GM18870 (cell line): ENCODE measurements at regions not wholly inside any gene's neighbourhood (a gene's known extent, or its start where the extent isn't known, plus 50 kb on each side); places are given as distances from the start of the nearest gene placed in this dataset.
A peak's percentile ranks its signal among the peaks of the same experiment; 100 is the strongest.

Experiments used
- ATAC-seq: cut with Tn5 transposase; IDR thresholded peaks from one replicate; pipeline ENCODE4 v1.9.1; 2021; ENCODE audit warnings: moderate library complexity; ENCODE audit not compliant: unreplicated experiment

DNA sequence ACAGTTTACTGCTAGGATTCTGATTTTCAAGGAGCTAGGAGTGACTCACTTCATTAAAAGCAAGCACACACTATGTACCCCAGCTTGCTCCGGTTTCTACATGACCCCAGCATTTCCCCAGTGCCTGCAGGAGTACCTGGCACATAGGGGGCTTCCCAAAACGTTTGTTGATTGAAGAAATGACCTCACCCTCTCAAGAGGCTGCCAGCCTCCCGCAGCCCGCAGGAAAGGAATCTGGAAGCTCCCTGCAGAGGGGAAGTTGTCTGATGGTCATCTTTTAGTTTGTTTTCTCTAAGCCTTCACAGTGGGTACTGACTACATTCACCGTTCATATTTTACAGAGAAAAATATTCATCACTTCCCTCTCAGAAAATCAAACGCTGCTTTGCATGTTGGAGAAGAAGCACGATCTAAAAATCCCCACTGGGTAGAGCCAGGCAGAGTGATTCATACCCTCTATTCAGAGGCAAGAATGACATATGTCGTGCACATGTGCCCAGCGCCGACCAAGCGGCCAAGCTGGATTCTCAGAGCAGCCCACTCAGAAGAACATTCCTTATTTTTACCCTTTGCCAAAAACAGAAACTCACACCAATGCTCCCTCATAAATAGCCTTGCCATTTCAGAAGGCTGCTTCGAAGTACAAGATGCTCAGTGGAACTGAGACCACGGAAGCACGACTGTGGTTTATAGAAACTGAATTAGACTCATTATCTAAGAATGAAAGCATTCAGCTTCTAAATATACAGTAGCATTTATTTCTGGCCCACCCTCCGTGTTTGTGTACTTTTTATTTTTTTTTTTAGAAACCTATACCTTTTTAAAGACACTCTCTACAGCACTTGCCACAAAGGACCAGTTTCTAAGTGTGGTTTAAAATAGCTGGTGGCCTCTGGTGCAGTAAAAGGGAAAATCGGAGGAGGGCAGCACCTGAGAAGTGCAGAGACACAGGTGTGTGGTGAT, 143.2 kb downstream of the MIS18A start:
- peak; percentile 51 for ATAC-seq

DNA sequence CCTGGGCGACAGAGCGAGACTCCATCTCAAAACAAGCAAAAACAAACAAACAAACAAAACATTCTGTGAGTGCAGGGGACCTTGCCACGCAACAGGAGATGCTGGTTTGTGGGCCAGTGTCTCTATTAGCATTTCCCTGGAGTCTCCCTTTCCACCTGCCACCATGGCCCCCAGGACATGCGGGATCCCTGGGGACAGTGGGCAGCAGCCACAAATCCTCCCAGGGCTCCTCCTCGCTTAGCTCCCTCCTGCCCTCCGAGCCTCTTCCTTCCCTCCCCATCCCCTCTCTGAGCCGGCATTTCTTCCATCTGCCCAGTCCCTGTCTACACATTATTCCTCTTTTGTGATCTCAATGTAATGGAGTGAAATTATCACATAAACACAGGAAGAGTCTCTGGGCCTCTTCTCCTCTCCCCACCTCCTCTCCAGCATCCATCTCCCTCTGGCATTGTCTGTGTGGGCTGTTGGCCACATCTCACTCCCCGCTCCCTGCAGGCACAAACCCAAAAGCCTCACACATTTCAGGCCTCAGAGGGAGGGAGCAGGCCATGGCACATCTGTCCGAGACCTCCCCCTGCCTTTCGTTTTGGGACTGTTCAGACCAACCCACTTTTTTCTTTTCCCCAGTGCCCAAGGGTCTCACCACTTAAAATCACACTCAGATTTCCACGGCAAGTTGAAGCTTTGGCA, 144.3 kb downstream of the MIS18A start:
- ATAC-seq, result no peak

DNA sequence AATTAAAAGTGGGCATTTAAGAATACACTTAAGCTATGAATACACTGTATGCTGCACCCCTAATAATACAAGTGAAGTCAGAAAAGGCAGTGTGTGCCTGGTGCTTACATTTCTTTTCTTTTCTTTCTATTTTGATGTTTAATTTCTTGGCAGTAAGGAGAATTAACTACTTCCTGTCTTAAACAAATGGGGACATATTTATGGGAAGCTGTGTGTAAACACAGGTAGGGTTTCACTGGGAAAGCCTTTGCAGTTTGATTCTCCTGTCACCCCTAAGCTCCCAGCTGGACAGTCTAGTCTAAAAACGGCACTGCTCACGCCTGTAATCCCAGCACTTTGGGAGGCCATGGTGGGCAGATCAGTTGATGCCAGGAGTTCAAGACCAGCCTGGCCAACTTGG, 146.0 kb downstream of the MIS18A start:
- ATAC-seq, result no peak

DNA sequence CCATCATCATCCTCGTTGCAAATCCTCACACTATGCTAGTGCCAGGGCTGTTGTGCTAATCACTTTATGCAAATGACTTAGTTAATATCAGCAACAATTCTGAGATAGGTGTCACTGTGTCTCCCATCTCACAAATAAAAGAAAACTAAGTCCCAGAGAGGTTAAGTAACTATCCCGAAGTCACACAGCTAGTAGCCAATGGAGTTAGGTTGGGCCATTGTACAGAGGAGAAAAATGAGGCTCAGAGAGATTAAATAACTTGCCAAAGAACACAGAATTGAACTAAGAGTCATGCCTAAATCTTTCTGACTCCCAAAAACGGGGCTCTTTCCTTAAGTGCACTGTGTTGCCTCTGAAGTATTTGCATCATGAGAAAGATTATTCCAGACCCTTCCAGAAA, 146.4 kb downstream of the MIS18A start:
- ATAC-seq, result no peak

DNA sequence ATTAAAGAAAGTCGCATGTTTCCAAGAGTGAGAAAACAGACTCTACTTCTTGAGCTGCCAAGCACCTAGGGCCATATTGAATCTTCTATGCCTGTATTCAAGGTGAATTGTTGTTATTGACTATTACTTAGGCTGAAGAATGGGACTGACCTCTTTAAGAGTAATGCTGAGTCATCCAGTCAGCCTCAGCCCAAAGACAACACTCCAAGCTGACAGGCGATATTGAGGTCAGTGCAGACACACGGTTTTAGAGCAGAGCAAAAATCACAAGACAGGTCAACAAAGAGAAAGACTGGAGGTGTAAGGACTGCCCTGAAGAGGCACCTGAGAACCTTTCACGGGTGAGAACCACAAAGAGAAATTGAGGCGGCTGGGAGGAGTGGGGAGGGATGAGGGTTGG, 146.9 kb downstream of the MIS18A start:
- ATAC-seq, result no peak

DNA sequence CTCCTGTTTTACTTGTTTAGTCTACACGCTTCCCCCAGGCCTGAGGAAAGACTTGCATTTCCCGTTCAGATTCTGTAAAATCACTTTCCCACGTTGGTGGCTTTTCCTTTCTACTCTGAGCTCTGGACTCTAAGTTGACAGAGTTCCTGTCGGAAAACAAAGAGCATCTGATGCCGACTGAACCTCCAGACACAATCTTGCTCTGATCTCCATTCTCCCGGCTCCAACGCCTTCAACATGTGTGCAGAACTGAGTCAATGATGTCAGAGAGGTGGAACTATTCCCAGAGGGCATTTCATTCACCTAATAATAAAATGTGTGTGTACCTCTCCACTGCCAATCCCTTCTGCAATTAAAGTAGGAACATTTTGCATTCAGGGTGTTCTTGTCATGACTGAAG, 147.7 kb downstream of the MIS18A start:
- no peak for ATAC-seq

DNA sequence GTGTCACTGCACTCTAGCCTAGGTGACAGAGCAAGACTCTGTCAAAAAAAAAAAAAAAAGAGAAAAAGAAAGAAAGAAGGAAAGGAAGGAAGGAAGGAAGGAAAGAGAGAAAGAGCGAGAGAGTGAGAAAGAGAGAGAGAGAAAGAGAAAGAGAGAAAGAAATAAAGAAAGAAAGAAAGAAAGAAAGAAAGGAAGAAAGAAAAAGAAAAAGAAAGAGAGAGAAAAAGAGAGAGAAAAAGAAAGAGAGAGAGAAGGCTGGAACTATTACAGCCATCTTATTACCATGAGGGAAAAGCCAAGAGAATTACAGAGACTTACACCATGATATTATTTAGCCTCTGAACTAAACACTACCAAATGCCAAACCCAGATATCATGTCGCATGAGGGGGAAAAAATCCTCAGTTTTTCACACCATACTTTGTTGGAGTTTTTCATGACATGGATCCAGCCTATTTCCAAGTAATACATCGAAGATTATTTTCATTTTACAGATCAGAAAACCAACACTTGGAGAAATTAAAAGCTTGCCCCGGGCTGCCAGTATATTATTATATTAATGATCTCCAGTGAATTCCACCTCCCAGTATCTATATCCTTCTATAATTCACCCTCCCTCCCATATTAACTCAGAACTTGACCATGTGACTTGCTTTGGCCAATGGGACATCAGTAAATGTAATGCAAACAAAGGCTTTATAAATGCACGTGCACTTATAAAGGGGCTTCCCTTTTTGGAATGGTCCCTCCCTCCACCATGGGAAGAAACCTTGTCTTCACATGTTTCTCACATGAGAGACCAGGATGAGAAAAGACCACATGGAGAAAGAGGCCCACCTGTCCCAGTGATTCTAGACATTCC, 148.6 kb downstream of the MIS18A start:
- ATAC-seq, result no peak

DNA sequence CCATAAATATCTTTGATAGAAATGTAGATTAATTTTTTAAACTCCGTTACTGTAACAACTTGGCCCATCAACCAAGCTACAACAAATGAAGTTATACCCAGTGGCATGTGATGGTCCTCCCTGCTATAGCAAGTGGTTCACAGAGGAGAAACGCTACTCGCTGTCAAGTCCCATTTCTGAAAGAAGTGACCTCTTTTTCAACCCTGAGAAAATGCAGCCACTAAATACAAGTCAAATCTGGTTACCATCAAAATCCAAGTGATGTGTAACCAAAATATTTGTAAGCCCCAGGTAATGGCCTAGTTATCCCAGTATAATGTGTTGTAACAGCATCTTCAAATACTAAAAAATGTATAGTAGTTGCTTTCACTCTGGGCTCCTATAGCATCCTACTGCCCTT, 151.8 kb downstream of the MIS18A start:
- ATAC-seq, result no peak

DNA sequence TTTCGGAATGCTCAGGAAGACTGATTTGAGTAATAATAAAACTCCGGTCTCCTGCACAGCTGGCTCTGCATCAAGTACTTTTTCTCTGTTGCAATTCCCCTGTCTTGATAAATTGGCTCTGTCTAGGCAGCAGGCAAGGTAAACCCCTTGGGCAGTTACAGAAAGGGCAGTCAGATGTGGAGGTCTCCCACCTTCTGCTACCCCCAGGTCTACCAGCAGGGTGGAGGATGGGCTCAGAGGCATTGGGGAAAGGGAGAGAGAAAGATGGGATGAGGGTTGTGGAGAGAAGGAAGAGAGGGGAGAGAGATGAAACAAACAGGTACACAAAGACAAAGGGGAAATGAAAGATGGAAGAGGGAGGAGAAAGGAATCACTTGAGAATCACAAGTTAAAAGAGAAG, 156.8 kb downstream of the MIS18A start:
- ATAC-seq, result no peak

DNA sequence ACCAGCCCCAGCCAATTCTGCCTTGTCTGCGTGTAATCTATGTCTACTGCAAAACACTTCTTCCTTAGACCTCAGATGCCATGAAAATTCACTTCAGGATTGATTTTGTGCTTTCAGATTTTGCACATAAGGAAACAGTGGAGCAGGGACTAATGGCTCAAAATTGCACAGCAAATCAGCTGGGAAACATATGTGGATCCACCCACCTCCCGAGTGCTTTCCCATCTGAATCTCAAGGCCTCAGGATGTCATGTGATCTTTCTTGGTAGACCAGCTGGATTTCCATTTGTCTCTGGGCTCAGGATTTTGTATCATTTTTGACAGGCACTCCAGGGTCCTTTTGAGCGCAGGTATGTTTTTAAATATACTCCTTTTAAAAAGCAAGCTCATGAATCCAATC, 158.6 kb downstream of the MIS18A start:
- ATAC-seq, result no peak

DNA sequence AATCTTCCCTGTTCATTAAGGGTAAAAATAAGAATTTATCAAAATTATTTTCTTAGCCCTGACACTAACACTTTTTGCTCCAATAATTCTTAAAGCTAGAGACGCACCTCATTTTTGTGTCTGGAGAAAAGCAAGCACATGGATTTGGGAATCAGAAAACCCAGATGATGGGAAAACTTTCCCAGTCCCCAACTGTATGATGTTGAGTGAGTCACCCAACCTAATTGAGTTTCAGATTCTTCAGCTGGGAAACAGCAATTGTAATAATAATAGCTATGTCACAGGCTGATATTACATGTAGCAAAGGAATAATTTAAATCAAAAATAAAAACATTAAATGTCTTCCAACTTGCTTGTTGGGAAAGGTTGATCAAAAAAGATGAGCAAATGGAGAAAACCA, 159.0 kb downstream of the MIS18A start:
- ATAC-seq, result no peak

DNA sequence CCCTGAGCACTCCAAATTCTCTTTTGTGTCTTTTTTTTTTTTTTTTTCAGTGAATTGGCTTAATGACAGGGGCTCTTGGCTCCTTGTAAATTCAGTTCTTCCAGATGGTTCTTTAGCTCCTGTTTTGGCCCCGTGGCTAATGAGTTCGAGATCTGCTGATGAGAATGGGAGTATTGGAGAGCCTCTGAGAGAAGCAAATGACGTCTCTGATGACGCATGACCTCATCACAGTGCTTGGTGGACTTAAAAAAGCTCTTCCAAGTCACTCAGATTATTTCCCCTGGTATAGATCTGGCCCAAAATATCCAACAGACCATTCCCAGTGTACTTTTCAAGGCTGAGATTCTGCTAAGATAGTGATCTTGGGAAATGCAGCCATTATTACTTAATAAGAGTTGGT, 159.5 kb downstream of the MIS18A start:
- no peak for ATAC-seq

DNA sequence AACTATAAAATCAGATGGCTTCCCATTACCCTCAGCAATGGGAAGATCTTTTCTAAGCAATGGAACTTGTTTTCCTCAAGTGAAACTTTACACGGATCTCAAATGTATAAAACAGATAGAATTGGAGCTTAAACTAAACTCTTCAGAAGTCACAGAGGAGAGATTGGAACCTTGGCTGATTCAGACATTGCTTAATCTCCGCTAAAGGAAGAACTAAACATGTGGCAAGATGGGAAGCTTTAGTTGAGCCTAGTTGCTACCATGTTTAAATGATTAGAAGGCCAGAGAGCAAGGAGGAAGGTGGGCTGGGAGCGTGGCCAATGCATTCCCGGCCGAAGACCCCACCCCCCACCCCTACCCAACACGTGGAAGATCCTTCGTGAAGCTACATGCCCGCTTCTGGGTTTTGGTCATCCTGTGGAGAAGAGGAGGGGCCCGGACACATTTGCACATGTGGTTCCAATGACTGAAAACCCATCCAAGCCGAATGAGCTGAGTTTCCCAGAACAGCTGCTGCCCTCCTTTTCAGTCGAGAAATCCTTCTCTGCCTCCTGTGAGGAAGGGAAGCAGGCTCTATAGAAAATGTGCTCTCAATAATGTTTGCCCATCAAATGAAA, 164.3 kb downstream of the MIS18A start:
- no peak for ATAC-seq

DNA sequence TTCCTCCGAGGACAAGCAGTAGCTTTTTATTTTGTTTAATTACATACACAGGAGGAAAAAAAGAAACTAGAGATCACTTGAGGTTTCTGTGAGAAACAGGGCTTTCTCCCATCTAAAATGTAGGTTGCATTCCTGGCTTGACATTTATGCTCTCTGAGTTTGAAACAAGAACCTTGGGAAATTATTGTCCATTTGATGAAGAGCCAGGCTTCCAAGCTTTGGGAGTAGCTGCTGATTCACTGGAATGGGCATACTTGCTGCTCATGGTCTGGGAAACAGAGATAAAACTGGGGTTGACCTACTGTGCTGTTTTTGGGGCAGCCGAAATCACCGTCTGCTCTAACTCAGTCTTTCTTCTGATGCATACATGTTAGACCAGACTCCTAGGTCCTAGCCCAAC, 165.4 kb downstream of the MIS18A start:
- ATAC-seq, result no peak

DNA sequence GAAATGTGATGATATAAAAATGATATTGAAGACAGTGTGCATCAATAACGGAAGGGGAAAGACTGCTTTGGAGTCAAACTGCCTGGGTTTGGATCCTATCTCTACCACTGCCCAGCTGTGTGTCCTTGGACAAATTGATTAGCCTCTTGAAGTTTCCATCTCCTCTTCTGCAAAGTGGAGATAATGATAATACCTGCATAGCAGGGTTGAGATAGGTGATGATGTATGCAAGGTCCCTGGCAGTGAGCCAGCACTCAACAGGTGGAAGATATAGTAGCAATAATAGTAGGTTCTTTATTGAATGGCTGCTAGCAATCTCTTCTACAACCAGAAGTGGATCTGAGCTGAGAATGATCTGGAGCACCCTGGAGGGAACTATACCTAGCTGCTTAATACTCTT, 166.7 kb downstream of the MIS18A start:
- ATAC-seq, result no peak

DNA sequence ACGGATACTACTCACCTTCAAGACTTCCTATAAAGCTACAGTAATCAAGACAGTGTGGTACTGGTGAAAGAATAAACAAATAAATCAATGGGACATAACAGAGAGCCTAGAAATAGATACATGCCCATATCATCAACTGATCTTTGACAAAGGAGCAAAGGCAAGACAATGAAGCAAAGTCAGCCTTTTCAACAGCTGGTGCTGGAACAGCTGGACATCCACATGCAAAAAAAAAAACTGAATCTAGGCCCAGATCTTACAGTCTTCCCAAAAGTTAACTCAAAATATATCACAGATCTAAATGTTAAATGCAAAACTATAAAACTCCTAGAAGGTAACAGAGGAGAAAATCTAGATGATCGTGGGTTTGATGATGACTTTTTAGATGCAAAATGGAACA, 170.3 kb downstream of the MIS18A start:
- no peak for ATAC-seq

DNA sequence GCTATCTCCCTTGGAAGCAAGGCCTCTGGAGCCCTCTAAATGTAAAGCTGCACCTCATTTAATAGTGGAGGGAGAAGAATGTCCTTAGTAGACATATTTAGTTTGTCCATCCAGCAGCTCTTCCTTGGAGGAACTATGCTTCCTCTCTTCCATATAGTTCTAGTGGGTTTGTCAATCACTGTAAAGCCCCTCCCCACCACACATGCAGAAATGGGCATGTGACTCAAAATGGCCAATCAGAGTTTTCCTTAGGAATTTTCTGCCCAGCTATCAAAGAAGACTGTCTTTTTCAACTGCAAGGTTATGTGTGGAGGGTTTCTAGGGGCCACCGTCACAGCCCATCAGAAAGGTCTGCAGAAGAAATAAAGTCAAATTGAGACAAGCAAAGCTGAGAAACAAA, 175.5 kb downstream of the MIS18A start:
- no peak for ATAC-seq

DNA sequence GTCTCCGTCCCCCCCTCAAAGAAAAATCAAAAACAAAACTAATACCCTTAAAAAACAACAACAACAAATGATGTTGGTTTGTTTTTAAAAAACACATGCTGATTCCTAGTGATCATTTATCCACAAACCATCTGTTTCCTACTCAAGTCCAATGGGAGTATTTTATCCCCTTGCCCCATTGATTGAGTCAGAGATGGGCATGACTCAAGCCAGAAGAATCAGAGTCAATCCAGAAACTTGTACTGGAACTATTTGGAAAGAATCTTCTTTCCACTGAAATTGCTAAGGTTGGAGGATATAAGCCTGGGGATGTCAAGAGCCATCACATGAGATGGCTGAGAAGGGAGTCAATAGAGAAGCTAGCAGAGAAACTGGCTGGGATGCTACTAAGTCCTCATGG, 176.4 kb downstream of the MIS18A start:
- ATAC-seq, result no peak

DNA sequence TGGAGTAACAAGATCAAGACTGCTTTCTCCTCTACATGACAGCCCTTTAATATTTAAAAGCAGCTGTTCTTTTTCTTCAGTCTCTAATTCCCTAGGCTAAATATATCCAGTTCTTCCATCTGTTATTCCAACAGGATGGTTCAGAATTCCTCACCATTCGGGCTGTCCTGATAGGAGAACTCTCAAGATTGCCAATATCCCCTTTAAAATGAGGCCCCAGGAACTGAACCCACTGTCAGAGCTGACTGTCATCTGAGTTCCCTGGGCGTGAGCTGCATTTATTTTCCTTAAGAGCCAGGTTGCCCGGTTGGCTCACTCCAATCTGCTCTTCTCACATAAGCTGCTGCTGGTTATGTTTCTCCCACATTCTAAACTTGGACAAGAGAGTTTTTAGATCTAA, 177.6 kb downstream of the MIS18A start:
- ATAC-seq, result no peak

DNA sequence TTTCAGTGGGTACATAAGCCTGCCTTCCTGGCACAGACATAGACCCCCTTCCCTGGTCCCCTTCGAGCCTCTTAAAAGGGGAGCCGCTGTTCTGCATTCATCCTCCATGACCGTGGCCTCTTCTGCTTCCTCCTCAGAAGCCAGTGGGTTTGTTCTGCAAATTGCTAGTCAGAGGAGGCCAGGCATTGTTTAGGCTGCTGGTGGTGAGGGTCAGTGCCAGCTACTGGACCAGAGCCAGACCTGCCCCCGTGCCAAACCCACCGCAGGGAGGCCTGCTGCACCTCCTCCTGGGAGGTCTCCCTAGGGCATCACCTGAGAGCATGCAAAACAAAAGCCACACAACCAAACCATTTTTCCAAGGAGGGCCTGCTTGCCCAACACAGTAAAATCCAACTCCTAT, 178.4 kb downstream of the MIS18A start:
- no peak for ATAC-seq

DNA sequence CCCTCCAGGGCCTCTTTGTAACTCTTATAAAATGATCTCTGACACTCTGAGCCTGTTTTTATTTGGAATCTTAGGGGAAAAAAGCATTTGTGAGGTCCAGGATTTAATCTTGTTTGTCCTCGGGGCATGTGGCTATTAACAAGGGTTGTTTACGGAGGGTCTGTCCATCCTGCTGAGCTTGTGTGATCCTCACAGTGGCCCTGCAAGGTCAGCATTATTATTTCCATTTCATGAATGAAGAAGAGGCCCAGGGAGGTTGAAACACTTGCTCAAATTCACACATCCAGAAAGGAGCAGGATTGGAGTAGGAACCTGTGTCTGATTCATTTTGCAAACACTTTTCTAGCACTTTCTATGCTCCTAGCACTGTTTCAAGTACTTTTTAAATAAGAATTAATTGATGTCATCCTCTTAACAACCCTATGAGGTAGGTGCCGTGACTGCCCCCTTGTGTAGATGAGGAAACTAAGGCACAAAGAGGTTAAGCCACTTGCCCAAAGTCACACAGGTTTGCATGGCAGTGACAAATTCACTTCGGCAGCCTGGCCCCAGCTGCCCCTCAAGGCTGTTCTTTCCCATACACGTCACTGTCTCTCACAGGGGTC, 178.9 kb downstream of the MIS18A start:
- no peak for ATAC-seq
